RWPE1 (cell line): ENCODE measurements at regions not wholly inside any gene's neighbourhood (a gene's known extent, or its start where the extent isn't known, plus 50 kb on each side); places are given as distances from the start of the nearest gene placed in this dataset.
"Not testable (repeated sequence)": the region's sequence is repeated elsewhere in the genome, so short reads cannot be mapped to it uniquely, and the experiment has no call there.

ENCODE experiments used
- CTCF ChIA-PET: fragments of 350-600 bp; sonication (Branson Sonifier 250); formaldehyde crosslinking; extraction: SDS; loops from one replicate; lab custom pipeline; 2021; lab: Yijun Ruan, JAX
- POLR2A ChIA-PET: fragments of 400-600 bp; formaldehyde crosslinking; extraction: SDS; loops from one replicate; lab custom pipeline; 2020; ENCODE audit warnings: antibody characterized with exemption; ENCODE audit not compliant: low non-redundant PET; lab: Yijun Ruan, JAX
- DNase-seq: peaks from one replicate; pipeline ENCODE4 v3.0.0; 2012; ENCODE audit warnings: low spot score
- H3K27ac ChIP-seq: fragments of 450-650 bp; 2 replicates; pipeline ENCODE4 v1.5.1; 2017
- TF ChIP-seq, protein P1 (sequence below): fragments of 450-650 bp; conservative IDR thresholded peaks from 2 replicates; pipeline ENCODE4 v1.5.1; 2017; ENCODE audit warnings: low read depth, mild to moderate bottlenecking

DNA sequence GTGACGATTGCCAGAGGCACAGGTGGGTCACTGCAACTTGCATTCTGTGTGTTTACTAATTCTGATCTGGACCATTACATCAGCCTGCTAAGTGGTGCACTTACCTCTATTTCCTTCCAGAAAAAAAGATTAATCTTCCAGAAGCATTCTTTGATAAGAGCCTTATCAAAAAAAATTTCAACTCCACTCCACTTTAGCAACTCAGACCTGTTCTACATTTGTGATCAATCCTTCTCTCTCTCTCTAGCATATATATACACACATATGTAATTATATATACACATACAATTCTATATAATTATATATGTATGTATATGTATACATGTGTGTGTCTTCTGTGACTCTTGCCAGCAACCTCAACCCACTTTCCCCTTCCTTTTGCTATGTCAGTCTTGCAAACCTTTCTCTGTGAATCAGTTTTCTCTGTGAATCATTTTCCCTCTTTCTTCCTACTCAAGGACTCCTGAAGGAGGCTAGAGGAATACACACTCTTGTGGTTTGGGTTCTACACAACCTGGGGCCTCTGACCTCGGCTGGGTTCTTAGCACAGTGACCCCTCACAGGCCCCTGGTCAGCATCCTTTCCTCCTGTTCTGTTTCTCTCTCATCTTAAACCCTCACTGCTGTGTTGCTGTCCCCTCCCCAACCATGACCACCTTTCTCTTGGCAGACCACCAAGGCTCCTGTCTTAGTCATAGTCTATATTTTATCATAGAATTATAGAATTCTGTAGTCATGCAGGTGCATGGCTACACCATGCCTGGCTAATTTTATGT, 130.4 kb upstream of the PELI1 start:
- H3K27ac ChIP-seq, result peak overlapping the region; percentile 90
- TF ChIP-seq, protein P1, sequence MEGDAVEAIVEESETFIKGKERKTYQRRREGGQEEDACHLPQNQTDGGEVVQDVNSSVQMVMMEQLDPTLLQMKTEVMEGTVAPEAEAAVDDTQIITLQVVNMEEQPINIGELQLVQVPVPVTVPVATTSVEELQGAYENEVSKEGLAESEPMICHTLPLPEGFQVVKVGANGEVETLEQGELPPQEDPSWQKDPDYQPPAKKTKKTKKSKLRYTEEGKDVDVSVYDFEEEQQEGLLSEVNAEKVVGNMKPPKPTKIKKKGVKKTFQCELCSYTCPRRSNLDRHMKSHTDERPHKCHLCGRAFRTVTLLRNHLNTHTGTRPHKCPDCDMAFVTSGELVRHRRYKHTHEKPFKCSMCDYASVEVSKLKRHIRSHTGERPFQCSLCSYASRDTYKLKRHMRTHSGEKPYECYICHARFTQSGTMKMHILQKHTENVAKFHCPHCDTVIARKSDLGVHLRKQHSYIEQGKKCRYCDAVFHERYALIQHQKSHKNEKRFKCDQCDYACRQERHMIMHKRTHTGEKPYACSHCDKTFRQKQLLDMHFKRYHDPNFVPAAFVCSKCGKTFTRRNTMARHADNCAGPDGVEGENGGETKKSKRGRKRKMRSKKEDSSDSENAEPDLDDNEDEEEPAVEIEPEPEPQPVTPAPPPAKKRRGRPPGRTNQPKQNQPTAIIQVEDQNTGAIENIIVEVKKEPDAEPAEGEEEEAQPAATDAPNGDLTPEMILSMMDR, result no peak
- CTCF ChIA-PET, result no interaction called here
- POLR2A ChIA-PET, result no interaction called here
- no peak for DNase-seq

DNA sequence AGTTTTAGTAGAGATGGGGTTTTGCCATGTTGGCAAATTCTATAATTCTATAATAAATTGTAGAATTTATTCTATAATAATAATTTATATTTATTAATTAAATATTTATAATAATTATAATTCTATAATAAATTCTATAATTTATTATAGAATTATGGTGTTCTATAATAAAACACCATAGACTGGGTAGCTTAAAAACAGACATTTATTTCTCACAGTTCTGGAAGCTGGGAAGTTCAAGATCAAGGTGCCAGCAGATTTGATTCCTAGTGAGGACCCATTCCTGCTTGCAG, 130.9 kb upstream of the PELI1 start:
- CTCF ChIA-PET, result interaction anchor here (0.6 kb wide), 1 partner anchor 182 kb away, joined by 3 read pairs; no protein-coding TSS in a partner anchor
- TF ChIP-seq, protein P1, result no peak
- POLR2A ChIA-PET, result no interaction called here
- H3K27ac ChIP-seq, result peak overlapping the region; percentile 57; the same call in 1 of the 2 replicates
- no peak for DNase-seq

DNA sequence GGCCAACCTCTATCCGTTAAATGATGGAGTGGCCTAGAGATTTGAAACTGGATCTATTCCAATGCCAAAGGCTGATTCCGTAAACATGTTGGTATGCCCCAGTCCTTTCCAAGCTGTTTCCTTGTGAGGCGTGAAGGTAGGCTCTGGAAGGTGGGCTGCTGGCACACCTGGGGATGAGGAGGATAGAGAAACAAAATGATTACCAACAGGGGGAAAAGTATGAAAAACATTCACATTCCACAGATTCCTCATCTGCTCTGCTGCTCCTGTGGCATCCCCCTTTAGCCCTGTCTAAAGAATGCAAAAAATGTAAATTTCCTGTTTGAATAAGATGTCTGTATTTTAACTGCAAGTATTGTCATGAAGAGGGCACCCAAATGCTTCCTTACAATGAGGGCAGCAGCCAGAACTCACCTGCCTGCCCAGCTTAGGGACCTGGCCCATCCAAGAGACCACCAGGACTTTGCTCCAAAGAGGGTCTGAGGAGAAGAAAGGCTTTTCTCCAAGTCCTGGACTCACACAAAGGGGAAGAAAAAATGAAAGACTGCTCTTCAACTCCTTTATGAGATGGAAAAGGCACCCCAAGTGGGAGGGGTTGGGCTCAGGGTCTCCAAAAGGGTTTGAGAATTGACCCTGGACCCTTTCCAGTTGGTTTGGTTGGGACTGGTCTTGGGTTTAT, 132.3 kb upstream of the PELI1 start:
- POLR2A ChIA-PET, result no interaction called here
- TF ChIP-seq, protein P1, result no peak
- CTCF ChIA-PET, result interaction anchor here (0.6 kb wide), 1 partner anchor 246 kb away, joined by 3 read pairs; no protein-coding TSS in a partner anchor
- no peak for DNase-seq
- peak overlapping the region; percentile 44; the same call in 1 of the 2 replicates for H3K27ac ChIP-seq

DNA sequence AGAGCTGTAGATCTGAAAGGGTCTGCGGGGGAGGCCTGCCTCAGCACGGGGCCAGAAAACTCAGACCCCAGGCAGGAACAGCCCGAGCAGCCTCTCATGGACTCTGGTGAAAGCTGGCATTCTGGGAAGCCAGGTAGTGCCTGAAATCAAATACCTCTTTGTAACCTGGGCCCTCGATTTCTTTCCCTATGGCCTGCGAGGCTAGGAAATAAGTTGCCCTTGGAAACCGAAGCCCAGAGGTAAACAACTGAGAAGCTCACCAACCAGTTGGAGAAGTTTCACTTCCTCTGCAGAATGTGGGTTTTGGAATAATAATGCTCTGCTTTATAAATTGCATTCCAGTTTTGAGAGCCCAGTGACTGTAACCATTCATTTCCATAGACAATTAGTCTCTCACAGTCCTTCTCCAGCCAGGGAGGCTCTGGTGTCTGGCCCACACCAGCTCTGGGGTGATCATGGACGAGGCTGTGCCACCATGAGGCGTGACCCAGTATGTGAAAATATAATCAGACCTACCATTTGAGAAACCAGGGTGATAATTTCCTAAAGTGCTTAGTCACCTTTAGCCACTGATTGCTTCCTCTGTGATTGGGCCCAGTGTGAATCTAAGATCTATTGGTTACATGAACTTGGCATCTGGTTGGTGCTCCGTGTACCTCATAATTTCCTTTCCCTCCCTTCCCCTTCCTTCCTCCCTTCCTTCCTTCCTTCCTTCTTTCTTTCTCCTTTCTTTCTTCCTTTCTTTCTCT, 133.1 kb upstream of the PELI1 start:
- ChIA-PET CTCF (interaction anchor here (0.6 kb wide), 2 partner anchors 176 to 245 kb away, joined by 3 to 4 read pairs; no protein-coding TSS in a partner anchor), POLR2A (no interaction called here)
- H3K27ac ChIP-seq, result peak overlapping the region; percentile 44; the same call in 1 of the 2 replicates
- TF ChIP-seq, protein P1, result no peak
- DNase-seq, result no peak

DNA sequence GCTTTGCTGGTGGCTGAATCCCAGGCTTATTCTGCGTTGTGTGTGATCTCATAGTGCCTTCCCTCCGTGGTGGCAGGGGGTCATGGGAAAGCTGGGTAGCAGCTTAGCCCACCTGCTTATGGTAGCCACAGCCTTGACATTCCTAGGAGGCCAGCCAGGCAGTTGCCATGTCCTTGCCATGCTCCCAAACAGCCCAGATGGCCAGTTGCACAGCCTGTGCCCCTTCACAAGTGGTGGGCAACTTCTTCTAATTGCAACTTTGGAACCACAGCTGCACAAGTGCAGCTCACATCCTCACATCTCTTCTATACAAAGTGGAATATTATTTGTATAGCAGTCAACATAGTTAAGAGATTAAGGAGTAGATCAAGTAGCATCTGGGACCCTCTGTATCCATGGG, 136.6 kb upstream of the PELI1 start:
- DNase-seq, H3K27ac ChIP-seq, POLR2A ChIA-PET: not testable (repeated sequence)
- CTCF ChIA-PET, result interaction anchor here (0.6 kb wide), 1 partner anchor 17 kb away, joined by 3 read pairs; no protein-coding TSS in a partner anchor

DNA sequence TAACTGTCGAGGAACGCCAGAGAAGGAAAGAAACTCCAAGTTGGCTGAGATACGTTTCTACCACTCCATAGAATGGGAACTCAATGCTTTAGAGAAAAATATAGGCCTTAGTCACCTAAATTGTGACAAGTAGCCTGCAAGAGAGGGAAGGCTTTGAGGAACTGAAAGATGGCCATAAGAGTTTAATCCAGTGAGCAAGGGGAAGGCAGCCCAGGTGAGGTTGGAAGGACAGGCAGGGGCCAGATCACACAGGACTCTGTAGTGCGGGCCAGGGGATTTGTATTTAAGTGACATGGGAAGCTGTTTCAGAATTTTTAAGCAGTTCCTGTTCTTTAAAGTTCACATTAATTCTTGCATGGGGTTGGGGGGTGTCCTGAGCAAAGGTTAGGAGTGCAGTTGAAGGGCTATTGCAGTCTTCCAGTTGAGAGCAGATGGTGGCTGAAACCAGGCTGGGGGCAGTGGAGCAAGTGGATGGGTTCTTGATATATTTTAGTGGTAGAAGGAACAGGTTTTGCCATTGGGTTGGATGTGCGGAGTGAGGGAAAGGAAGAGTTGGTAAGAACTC, 138.9 kb upstream of the PELI1 start:
- H3K27ac ChIP-seq, result no peak overlapping the region
- TF ChIP-seq, protein P1, result no peak
- DNase-seq, result no peak
- CTCF ChIA-PET, result no interaction called here
- POLR2A ChIA-PET, result no interaction called here
